SH-SY5Y (cell line): ENCODE measurements at regions not wholly inside any gene's neighbourhood (a gene's known extent, or its start where the extent isn't known, plus 50 kb on each side); places are given as distances from the start of the nearest gene placed in this dataset.

Experiments
- GATA2 ChIP-seq: IDR thresholded peaks from 2 replicates; pipeline ENCODE4 v1.6.1; 2011; ENCODE audit warnings: mild to moderate bottlenecking, low read depth, low read length
- GATA3 ChIP-seq: IDR thresholded peaks from 2 replicates; pipeline ENCODE4 v1.6.1; 2011; ENCODE audit warnings: low read depth, mild to moderate bottlenecking, low read length, moderate library complexity

- no peak for TF ChIP-seq GATA3
- TF ChIP-seq GATA2 = no peak
Measured at GRCh38 chr9:80493258-80493657, 921.5 kb downstream of the TLE4 start.

DNA sequence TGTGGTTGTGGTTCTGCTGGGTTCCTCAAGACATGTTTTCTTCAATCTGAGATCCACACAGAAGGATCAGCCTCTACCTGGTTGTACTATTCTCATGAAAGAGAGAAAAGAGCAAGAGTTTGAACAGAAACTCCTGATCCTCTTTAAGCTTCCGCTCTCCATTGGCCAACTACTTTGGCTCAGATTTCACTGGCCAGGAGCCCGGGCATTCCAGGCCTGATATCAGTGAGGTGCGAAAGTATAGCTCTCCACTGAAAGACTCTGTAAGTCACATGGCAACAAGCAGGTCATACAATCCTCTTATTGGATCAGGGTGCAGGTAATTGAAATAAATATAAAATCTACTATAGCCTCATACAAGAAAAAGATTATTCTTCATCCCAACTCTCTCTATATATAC lies 920.5 kb downstream of the TLE4 start:
- TF ChIP-seq GATA2 (no peak), GATA3 (no peak)

DNA sequence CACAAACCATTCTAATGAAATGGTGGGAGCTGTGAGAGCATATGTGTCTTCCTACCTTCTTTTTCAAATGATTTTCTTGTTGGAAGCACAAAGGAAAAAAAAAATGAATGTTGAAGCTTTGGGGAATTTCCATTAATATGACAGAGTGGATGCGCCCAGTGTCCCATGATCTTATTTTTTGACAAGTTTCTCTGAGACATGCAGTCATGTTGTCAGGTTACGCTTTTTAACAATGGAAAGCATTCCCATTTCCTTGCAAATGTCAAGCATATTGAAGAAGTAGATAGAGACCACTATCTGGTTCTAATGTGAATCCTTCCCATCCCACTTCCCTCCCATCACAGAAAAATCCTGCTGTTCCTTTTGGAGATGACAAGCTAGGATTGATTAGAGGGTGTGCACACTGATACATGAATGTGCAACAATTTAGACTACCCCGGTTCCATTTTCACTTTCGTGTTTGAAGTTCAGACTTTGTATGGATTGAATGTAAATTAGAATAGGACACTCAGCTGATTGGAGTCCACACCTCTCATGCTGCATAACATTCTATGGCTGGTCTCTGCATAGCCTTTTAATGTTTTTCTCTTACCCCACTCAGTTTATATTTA lies 919.4 kb downstream of the TLE4 start:
- TF ChIP-seq GATA2 (no peak), GATA3 (no peak)

GRCh38 chr9:80489329-80489728 lies 917.6 kb downstream of the TLE4 start:
- no peak for TF ChIP-seq GATA2
- no peak for TF ChIP-seq GATA3

GRCh38 chr9:80485420-80486250 lies 913.9 kb downstream of the TLE4 start:
- TF ChIP-seq GATA2 (no peak), GATA3 (no peak)

DNA sequence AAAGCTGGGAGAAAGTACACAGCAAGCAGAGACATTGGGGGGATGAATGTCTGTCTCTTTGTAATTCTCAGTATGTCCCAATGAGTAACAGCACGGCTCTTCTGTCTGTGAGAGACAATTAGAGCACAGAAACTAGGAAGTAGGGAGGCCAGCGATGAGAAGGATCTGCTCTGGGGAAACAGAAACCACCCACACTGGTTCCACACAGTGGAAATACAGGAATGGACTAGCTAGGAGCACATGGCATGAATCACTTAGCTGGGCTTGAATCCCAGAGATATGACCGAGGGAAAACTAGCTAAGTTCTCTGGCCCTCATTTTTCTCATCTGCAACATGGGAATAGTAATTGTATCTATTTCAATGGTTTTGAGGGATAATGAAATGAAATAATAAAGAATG lies 895.9 kb downstream of the TLE4 start:
- TF ChIP-seq GATA3 (no peak), GATA2 (no peak)

DNA sequence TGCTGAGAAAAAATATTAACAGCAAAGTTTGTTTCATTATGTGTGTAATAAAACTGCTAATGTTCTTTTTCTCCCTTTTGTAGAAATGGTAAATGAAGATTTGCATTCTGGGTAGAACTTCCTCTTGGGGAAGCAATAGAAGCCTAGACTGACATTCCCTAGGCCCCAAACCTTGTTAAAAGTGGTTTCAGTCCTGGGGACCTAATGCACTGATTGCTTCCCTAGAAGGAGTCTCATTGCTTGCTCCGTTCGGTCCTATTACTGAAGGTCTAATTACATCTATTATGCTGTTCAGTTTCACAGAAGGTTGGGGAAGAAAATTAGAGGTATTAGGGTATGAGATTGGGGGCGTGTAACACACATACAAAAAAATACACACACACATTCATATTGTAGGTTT lies 893.8 kb downstream of the TLE4 start:
- TF ChIP-seq GATA2 = no peak

- no peak for TF ChIP-seq GATA2
- TF ChIP-seq GATA3 = no peak
Measured at GRCh38 chr9:80449513-80449912, 877.7 kb downstream of the TLE4 start.

- TF ChIP-seq GATA2 (no peak), GATA3 (no peak)
Measured at GRCh38 chr9:80448996-80449395, 877.2 kb downstream of the TLE4 start.

DNA sequence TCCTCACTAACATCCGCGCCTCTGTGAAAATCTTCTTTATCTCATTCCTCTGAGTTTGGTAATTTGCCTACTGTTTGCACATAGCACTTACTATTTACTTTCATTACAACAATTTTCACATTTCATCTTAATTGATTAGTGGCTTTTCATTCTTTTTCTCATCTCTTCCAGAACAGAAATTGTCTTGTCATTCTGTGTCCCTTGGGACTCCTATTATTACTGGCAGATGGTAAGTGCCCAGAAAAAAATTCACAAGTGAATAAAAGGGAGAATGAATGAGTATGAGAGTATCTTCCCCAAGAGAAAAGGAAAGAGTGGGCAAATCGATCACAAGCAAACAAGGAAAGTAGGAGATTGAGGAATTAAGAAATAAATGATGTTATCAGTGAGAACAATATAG lies 876.1 kb downstream of the TLE4 start:
- TF ChIP-seq GATA2 (no peak), GATA3 (no peak)

DNA sequence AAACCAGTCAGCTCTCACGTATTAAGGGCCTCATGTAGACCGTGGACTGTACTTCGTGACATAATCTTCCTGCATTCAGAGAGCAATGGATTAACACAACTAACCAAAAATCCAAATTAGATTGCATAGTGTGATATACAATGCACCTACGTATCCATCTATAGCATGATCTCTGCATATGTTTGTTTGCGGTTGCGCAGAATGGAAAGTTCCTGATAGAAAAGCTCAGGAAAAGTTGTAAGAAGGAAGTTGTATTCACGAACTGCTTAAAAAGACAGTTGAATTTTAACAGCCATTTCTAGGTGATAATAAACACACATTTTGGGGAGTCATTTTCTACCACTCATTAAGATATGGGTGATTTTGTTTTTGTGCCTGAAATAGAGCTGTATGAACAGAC lies 869.0 kb downstream of the TLE4 start:
- TF ChIP-seq GATA3 (no peak), GATA2 (no peak)

GRCh38 chr9:80437825-80438224 lies 866.1 kb downstream of the TLE4 start:
- TF ChIP-seq GATA2 = no peak
- no peak for TF ChIP-seq GATA3

- TF ChIP-seq GATA2 = no peak
- TF ChIP-seq GATA3 = no peak
Measured at GRCh38 chr9:80437091-80437640, 865.4 kb downstream of the TLE4 start.

DNA sequence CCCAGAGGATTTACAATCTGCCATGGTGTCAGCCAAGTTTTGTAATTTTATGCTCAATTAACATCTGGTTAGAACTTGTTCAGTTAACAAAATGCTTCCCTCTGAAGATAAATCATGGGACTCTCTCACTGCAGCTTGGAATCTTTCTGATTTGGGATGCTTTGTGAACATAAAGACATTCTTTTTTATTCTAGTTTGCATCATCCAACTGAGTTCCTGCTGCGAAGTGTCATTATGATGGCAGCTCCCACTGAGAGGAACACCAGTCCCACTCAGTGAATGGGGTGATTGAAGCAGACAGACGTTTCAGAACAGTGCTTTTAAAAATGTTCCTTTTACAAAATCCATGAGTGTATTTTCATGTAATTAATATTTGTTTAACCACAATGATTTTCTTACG lies 863.8 kb downstream of the TLE4 start:
- TF ChIP-seq GATA3 (no peak), GATA2 (no peak)

DNA sequence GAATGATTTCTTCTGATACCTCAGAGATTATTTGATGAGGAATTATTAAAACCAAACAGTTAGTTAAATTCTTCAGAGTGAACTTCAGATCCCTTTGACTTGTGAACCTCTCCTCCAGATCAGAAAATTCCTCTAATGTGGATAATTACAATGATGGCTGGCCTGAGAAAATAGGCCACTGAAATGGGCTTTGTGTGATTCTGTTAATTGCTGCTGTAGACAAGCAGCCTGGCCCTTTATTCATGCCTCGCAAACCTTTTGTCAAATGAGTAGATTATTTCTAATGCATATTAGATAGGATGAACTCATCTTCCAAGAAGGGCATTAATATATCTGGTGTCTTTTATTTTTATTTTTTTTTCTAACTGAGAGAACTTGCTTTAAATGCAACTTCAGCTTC lies 855.2 kb downstream of the TLE4 start:
- no peak for TF ChIP-seq GATA2
- TF ChIP-seq GATA3 = no peak

DNA sequence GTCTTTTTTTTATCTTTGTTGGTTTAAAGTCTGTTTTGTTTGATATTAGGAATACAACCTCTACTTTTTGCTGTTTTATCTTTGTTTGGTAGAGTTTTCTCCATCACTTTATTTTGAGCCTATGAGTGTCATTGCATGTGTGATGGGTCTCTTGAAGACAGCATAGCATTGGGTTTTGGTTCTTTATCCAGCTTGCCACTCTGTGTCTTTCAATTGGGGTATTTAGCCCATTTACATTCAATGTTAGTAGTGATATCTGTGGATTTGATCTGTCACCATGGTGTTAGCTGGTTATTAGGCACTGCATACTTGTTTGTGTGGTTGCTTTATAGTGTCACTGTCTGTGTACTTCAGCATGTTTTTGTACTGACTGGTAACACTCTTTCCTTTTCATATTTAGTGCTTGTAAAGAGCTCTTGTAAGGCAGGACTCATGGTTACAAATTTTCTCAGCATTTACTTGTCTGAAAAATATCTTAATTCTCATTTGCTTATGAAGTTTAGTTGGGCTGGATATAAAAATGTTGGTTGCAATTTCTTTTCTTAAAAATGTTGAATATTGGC lies 845.5 kb downstream of the TLE4 start:
- TF ChIP-seq GATA3 = no peak
- TF ChIP-seq GATA2 = no peak
